ENCODE measurements at regions not wholly inside any gene's neighbourhood (a gene's known extent, or its start where the extent isn't known, plus 50 kb on each side); places are given as distances from the start of the nearest gene placed in this dataset.

DNA sequence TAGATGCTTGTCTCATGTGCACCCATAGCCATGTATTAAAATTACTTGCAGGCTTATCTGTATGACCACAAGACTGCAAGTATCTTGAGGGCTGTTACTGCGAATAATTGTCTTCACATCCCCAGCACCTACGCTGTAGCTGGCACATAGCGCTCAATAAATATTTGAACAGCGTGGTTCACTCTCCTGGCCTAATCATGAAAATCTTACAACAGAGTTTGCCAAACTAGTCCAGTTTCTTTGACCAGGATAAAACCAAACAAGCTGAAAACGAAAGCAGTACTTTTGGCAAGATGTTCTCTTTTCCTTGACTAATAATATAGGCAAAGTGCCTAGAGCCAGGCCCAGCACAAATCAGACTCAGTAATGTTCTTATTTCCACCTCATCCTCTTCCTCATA, 106.7 kb downstream of the RPS29 start:
- TF ChIP-seq, protein P1, sequence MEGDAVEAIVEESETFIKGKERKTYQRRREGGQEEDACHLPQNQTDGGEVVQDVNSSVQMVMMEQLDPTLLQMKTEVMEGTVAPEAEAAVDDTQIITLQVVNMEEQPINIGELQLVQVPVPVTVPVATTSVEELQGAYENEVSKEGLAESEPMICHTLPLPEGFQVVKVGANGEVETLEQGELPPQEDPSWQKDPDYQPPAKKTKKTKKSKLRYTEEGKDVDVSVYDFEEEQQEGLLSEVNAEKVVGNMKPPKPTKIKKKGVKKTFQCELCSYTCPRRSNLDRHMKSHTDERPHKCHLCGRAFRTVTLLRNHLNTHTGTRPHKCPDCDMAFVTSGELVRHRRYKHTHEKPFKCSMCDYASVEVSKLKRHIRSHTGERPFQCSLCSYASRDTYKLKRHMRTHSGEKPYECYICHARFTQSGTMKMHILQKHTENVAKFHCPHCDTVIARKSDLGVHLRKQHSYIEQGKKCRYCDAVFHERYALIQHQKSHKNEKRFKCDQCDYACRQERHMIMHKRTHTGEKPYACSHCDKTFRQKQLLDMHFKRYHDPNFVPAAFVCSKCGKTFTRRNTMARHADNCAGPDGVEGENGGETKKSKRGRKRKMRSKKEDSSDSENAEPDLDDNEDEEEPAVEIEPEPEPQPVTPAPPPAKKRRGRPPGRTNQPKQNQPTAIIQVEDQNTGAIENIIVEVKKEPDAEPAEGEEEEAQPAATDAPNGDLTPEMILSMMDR (IDR thresholded peaks at IDR 0.05): no peak
- TF ChIP-seq POLR2A (IDR thresholded peaks at IDR 0.05) (no peak), EP300 (IDR thresholded peaks at IDR 0.05) (no peak)

All from ovary (tissue), 3 donors.